Kidney epithelial cell (primary cell): ENCODE measurements at regions not wholly inside any gene's neighbourhood (a gene's known extent, or its start where the extent isn't known, plus 50 kb on each side); places are given as distances from the start of the nearest gene placed in this dataset.

Source experiments
- DNase-seq: peaks from one replicate; pipeline ENCODE4 v3.0.0-alpha.2; 2010; ENCODE audit warnings: low read depth
- H3K27me3 ChIP-seq: 2 replicates; pipeline ENCODE4 v1.6.0; 2011; ENCODE audit warnings: low read length; ENCODE audit not compliant: control insufficient read depth, insufficient read depth
- H3K36me3 ChIP-seq: 2 replicates; pipeline ENCODE4 v1.5.1; 2011; ENCODE audit warnings: low read length; ENCODE audit not compliant: control insufficient read depth, insufficient read depth
- H3K4me3 ChIP-seq: 2 replicates; pipeline ENCODE4 v1.5.1; 2011; ENCODE audit warnings: low read depth, mild to moderate bottlenecking, control low read depth, low read length
- TF ChIP-seq, protein P1 (sequence below): IDR thresholded peaks from 2 replicates; pipeline ENCODE4 v1.5.1; 2011; ENCODE audit warnings: mild to moderate bottlenecking, moderate library complexity, low read length, control low read depth, inconsistent platforms; ENCODE audit not compliant: insufficient read depth, poor library complexity, severe bottlenecking

DNA sequence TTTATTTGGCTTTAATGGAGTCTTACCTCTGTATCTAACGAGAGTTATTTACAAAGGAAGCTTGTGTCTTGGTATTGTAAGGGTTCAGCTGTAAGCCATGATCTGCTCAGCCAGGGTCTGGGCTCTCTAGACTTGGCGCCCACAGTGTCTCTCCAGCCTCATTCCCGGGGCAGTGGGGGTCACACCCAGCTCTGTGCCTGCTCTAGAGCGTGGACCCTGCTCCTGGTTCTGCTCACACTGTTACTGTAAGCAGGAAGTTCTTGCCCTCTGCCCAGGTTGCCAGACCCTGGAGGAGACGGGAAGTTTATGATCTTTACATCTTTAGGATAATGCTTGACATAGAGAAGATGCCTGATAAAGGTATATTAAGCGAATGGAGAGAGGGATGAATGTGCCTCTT, 235.7 kb downstream of the PTTG2 start:
- TF ChIP-seq, protein P1, sequence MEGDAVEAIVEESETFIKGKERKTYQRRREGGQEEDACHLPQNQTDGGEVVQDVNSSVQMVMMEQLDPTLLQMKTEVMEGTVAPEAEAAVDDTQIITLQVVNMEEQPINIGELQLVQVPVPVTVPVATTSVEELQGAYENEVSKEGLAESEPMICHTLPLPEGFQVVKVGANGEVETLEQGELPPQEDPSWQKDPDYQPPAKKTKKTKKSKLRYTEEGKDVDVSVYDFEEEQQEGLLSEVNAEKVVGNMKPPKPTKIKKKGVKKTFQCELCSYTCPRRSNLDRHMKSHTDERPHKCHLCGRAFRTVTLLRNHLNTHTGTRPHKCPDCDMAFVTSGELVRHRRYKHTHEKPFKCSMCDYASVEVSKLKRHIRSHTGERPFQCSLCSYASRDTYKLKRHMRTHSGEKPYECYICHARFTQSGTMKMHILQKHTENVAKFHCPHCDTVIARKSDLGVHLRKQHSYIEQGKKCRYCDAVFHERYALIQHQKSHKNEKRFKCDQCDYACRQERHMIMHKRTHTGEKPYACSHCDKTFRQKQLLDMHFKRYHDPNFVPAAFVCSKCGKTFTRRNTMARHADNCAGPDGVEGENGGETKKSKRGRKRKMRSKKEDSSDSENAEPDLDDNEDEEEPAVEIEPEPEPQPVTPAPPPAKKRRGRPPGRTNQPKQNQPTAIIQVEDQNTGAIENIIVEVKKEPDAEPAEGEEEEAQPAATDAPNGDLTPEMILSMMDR = no peak
- no peaks in the 10 kb centered on the region for H3K36me3 ChIP-seq
- DNase-seq = no peak
- H3K4me3 ChIP-seq = no peak overlapping the region
- no peaks in the 10 kb centered on the region for H3K27me3 ChIP-seq

DNA sequence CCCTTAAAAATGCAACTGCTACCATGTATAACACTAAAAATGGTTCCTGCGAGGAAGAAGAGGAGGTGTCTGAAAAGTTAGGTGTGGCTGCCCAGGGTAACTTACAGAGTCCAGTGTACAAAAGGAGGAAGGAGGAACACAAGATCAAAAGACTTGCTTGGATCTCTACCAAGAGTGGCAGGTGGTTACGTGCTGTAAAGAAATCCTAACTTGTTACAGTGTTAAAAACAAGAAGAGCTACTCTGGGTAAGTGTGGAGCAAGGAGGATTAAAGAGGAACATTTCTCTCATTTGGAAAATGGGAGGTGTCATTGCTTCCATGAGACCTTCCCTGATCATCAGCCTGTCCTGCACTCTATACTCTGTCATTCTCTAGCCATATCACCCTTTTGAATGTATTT, 242.0 kb downstream of the PTTG2 start:
- Histone ChIP-seq H3K36me3 (no peaks in the 10 kb centered on the region), H3K27me3 (no peaks in the 10 kb centered on the region), H3K4me3 (no peak overlapping the region)
- TF ChIP-seq, protein P1 = no peak
- DNase-seq = no peak

DNA sequence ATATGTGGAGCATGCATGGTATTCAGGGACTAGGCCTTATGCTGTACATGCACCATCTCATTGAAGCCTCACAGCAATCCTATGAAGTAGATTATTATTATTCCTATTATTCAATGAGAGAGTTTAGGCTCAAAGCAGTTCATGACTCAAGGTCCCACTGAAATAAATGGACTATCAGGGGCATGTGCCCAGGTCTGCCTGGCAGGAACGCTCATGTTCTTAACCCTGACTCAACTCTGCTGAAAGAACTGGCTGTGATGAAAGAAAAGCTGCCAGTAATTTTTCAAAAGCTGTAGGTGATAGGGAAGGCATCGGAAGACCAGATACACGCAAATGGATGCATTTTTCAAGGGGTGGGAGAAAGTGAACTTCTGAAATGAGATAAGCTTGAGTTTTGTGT, 243.4 kb downstream of the PTTG2 start:
- TF ChIP-seq, protein P1 = no peak

DNA sequence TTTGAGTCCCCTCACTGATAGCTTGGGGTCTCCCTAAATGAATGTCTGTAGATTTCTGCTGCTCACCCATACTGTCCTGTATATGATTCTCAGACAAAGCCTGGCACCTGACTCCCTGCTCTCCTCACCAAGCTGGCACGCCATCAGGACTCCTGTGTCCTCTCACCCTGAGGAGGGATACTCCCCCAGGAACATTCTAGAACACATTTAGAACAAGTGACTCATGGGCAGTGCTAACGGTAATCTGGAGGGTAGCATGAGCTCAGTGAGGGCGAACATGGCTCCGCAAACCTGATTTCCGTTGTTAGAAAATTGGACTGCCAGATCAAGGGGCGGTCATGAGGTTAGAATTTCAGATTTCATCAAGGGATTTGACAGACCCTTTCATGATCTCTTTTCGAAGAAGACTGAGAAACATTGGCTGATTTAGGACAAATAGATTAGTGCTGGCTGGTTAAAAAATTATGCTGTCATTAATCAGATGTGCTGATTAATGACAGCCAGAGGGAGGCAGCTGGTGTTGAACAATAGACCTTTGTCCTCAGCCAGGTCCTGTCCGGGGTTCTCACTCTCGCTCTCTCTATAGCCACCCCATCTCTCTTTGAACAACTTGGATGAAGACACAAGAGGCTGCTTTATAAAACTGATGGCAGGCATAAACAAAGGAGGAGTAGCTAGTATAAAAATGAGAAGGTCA, 244.3 kb downstream of the PTTG2 start:
- no peaks in the 10 kb centered on the region for H3K27me3 ChIP-seq
- H3K4me3 ChIP-seq = no peak overlapping the region
- DNase-seq = no peak
- TF ChIP-seq, protein P1 = no peak
- no peaks in the 10 kb centered on the region for H3K36me3 ChIP-seq

More for the DNA sequence above, 243.4 kb downstream of the PTTG2 start:
- DNase-seq = no peak
- Histone ChIP-seq H3K4me3 (no peak overlapping the region), H3K27me3 (no peaks in the 10 kb centered on the region), H3K36me3 (no peaks in the 10 kb centered on the region)

DNA sequence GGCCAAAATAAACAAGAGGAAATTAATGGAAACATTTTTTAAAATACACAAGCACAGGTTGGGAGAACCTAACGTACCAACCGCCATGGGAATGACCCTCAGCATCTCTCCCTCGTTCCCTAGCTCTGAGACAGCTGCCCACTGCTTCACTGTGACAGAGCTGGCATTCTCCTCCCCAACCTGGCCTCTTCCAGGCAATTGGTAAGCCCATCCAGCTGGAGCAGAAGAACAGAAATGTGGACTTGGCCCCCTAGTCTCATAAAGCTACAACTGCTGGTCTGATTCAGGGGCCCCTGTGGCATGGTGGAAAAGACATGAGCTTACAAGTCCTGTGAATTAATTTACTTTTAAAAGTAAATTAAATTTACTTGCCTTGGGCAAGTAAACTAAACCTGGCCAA, 245.1 kb downstream of the PTTG2 start:
- no peaks in the 10 kb centered on the region for H3K27me3 ChIP-seq
- no peak for DNase-seq
- H3K36me3 ChIP-seq = no peaks in the 10 kb centered on the region
- TF ChIP-seq, protein P1 = no peak
- no peak overlapping the region for H3K4me3 ChIP-seq

DNA sequence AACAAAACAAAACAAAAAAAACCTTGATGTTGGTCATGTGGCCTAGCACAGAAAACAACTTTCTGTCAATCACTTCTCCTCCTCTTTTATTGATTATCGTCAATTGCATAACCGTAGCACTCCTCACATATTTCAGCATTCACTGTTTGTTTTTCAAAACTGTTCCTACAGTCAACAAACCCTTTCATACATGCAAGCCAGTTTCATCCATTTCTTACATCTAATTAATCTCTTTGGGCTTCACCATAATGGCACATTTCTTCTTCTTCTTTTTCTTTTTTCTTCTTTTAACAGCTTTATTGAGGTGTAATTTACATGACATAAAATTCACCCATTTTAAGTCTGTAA, 246.9 kb downstream of the PTTG2 start:
- TF ChIP-seq, protein P1 = no peak

More for the DNA sequence above, 246.9 kb downstream of the PTTG2 start:
- Histone ChIP-seq H3K27me3 (no peaks in the 10 kb centered on the region), H3K4me3 (no peak overlapping the region), H3K36me3 (no peaks in the 10 kb centered on the region)
- DNase-seq = no peak
